Activated T-helper 17 cell treated with anti-CD3 and anti-CD28 coated beads, Interleukin-2, amount 50 U/mL, for 72 hours (primary cell): ENCODE measurements at regions not wholly inside any gene's neighbourhood (a gene's known extent, or its start where the extent isn't known, plus 50 kb on each side); places are given as distances from the start of the nearest gene placed in this dataset.
"Not testable (repeated sequence)": the region's sequence is repeated elsewhere in the genome, so short reads cannot be mapped to it uniquely, and the experiment has no call there.

Source experiments
- ATAC-seq: fragments of 150-1000 bp; cut with Tn5 transposase; replicated peaks from 2 replicates; pipeline ENCODE4 v1.10.0; 2021; ENCODE audit warnings: mild to moderate bottlenecking, moderate library complexity
- H3K27ac Mint-ChIP-seq: one replicate; pipeline ENCODE4 v1.8.0; 2022; ENCODE audit warnings: mixed read lengths
- H3K27me3 Mint-ChIP-seq: one replicate; pipeline ENCODE4 v1.8.0; 2022; ENCODE audit warnings: mixed read lengths
- H3K36me3 Mint-ChIP-seq: one replicate; pipeline ENCODE4 v1.8.0; 2022; ENCODE audit warnings: low read depth, mild to moderate bottlenecking, mixed read lengths
- H3K4me1 Mint-ChIP-seq: one replicate; pipeline ENCODE4 v1.8.0; 2022; ENCODE audit warnings: mixed read lengths
- H3K4me3 Mint-ChIP-seq: one replicate; pipeline ENCODE4 v1.8.0; 2022; ENCODE audit warnings: mild to moderate bottlenecking, mixed read lengths
- H3K9me3 Mint-ChIP-seq: one replicate; pipeline ENCODE4 v1.8.0; 2022; ENCODE audit warnings: mixed read lengths

GRCh38 chr13:111485491-111486250, 165.2 kb downstream of the TEX29 start:
- Mint-ChIP-seq H3K27ac (no peak overlapping the region), H3K27me3 (no peaks in the 10 kb centered on the region), H3K4me3 (no peak overlapping the region), H3K4me1 (no peaks in the 10 kb centered on the region), H3K9me3 (no peaks in the 10 kb centered on the region), H3K36me3 (no peaks in the 10 kb centered on the region)
- ATAC-seq, result no peak

- no peaks in the 10 kb centered on the region for H3K27me3 Mint-ChIP-seq
- H3K27ac Mint-ChIP-seq, result no peak overlapping the region
- no peaks in the 10 kb centered on the region for H3K36me3 Mint-ChIP-seq
- H3K4me3 Mint-ChIP-seq, result no peak overlapping the region
- H3K9me3 Mint-ChIP-seq, result no peaks in the 10 kb centered on the region
- no peak for ATAC-seq
- H3K4me1 Mint-ChIP-seq, result no peaks in the 10 kb centered on the region
Measured at GRCh38 chr13:111486331-111486730, 165.9 kb downstream of the TEX29 start.

GRCh38 chr13:111486801-111487200, 166.4 kb downstream of the TEX29 start:
- Mint-ChIP-seq H3K4me3 (no peak overlapping the region), H3K4me1 (no peaks in the 10 kb centered on the region), H3K36me3 (no peaks in the 10 kb centered on the region), H3K9me3 (no peaks in the 10 kb centered on the region), H3K27me3 (no peaks in the 10 kb centered on the region), H3K27ac (no peak overlapping the region)
- ATAC-seq, result no peak

GRCh38 chr13:111488486-111489132, 168.2 kb downstream of the TEX29 start:
- H3K27me3 Mint-ChIP-seq, result no peaks in the 10 kb centered on the region
- H3K4me1 Mint-ChIP-seq, result no peaks in the 10 kb centered on the region
- H3K27ac Mint-ChIP-seq, result no peak overlapping the region
- no peaks in the 10 kb centered on the region for H3K36me3 Mint-ChIP-seq
- no peaks in the 10 kb centered on the region for H3K9me3 Mint-ChIP-seq
- H3K4me3 Mint-ChIP-seq, result no peak overlapping the region
- ATAC-seq, result no peak

- H3K9me3 Mint-ChIP-seq, result no peaks in the 10 kb centered on the region
- no peaks in the 10 kb centered on the region for H3K27me3 Mint-ChIP-seq
- H3K4me3 Mint-ChIP-seq, result no peak overlapping the region
- H3K27ac Mint-ChIP-seq, result no peak overlapping the region
- no peaks in the 10 kb centered on the region for H3K36me3 Mint-ChIP-seq
- no peaks in the 10 kb centered on the region for H3K4me1 Mint-ChIP-seq
- ATAC-seq, result no peak
Measured at GRCh38 chr13:111489301-111489700, 168.9 kb downstream of the TEX29 start.

GRCh38 chr13:111490611-111491010, 170.2 kb downstream of the TEX29 start:
- no peaks in the 10 kb centered on the region for H3K4me1 Mint-ChIP-seq
- no peak overlapping the region for H3K27ac Mint-ChIP-seq
- no peak overlapping the region for H3K4me3 Mint-ChIP-seq
- H3K9me3 Mint-ChIP-seq, result no peaks in the 10 kb centered on the region
- peaks cover 2% of the 10 kb centered on the region for H3K27me3 Mint-ChIP-seq
- H3K36me3 Mint-ChIP-seq, result no peaks in the 10 kb centered on the region
- no peak for ATAC-seq

- no peak for ATAC-seq
Measured at GRCh38 chr13:111491021-111491420, 170.6 kb downstream of the TEX29 start.

GRCh38 chr13:111491659-111492058, 171.2 kb downstream of the TEX29 start:
- no peaks in the 10 kb centered on the region for H3K4me1 Mint-ChIP-seq
- no peaks in the 10 kb centered on the region for H3K36me3 Mint-ChIP-seq

More at GRCh38 chr13:111491021-111491420, 170.6 kb downstream of the TEX29 start:
- H3K27me3 Mint-ChIP-seq, result peaks cover 3% of the 10 kb centered on the region
- no peaks in the 10 kb centered on the region for H3K36me3 Mint-ChIP-seq
- no peaks in the 10 kb centered on the region for H3K4me1 Mint-ChIP-seq
- H3K9me3 Mint-ChIP-seq, result no peaks in the 10 kb centered on the region
- no peak overlapping the region for H3K4me3 Mint-ChIP-seq
- H3K27ac Mint-ChIP-seq, result no peak overlapping the region

GRCh38 chr13:111492341-111492950, 172.0 kb downstream of the TEX29 start:
- no peaks in the 10 kb centered on the region for H3K9me3 Mint-ChIP-seq
- no peaks in the 10 kb centered on the region for H3K36me3 Mint-ChIP-seq
- no peaks in the 10 kb centered on the region for H3K4me1 Mint-ChIP-seq
- H3K4me3 Mint-ChIP-seq, result no peak overlapping the region
- no peak overlapping the region for H3K27ac Mint-ChIP-seq
- ATAC-seq, result no peak
- peaks cover 3% of the 10 kb centered on the region for H3K27me3 Mint-ChIP-seq

More at GRCh38 chr13:111491659-111492058, 171.2 kb downstream of the TEX29 start:
- Mint-ChIP-seq H3K9me3 (no peaks in the 10 kb centered on the region), H3K27me3 (peaks cover 3% of the 10 kb centered on the region), H3K4me3 (no peak overlapping the region), H3K27ac (no peak overlapping the region)
- no peak for ATAC-seq

- Mint-ChIP-seq H3K27me3 (peaks cover 3% of the 10 kb centered on the region), H3K9me3 (no peaks in the 10 kb centered on the region), H3K4me1 (no peaks in the 10 kb centered on the region), H3K27ac (no peak overlapping the region), H3K36me3 (no peaks in the 10 kb centered on the region), H3K4me3 (no peak overlapping the region)
- no peak for ATAC-seq
Measured at GRCh38 chr13:111492958-111493357, 172.5 kb downstream of the TEX29 start.

GRCh38 chr13:111493468-111493867, 173.0 kb downstream of the TEX29 start:
- H3K4me3 Mint-ChIP-seq, result no peak overlapping the region
- no peaks in the 10 kb centered on the region for H3K9me3 Mint-ChIP-seq
- H3K27me3 Mint-ChIP-seq, result peaks cover 3% of the 10 kb centered on the region
- H3K27ac Mint-ChIP-seq, result no peak overlapping the region
- ATAC-seq, result no peak
- H3K36me3 Mint-ChIP-seq, result no peaks in the 10 kb centered on the region
- H3K4me1 Mint-ChIP-seq, result no peaks in the 10 kb centered on the region

- Mint-ChIP-seq H3K4me1 (no peaks in the 10 kb centered on the region), H3K36me3 (no peaks in the 10 kb centered on the region), H3K9me3 (no peaks in the 10 kb centered on the region), H3K4me3 (no peak overlapping the region), H3K27me3 (peaks cover 6% of the 10 kb centered on the region), H3K27ac (no peak overlapping the region)
- ATAC-seq, result no peak
Measured at GRCh38 chr13:111494641-111495040, 174.2 kb downstream of the TEX29 start.

GRCh38 chr13:111501596-111502535, 181.4 kb downstream of the TEX29 start:
- ATAC-seq, H3K27ac Mint-ChIP-seq, H3K4me3 Mint-ChIP-seq, H3K4me1 Mint-ChIP-seq, H3K36me3 Mint-ChIP-seq, H3K9me3 Mint-ChIP-seq: not testable (repeated sequence)
- peaks cover 27% of the 10 kb centered on the region for H3K27me3 Mint-ChIP-seq

GRCh38 chr13:111502957-111503356, 182.5 kb downstream of the TEX29 start:
- no peaks in the 10 kb centered on the region for H3K36me3 Mint-ChIP-seq
- H3K9me3 Mint-ChIP-seq, result no peaks in the 10 kb centered on the region
- H3K4me1 Mint-ChIP-seq, result no peaks in the 10 kb centered on the region
- ATAC-seq, result no peak
- no peak overlapping the region for H3K27ac Mint-ChIP-seq
- no peak overlapping the region for H3K4me3 Mint-ChIP-seq
- H3K27me3 Mint-ChIP-seq, result peaks cover 27% of the 10 kb centered on the region
